ENCODE measurements at regions not wholly inside any gene's neighbourhood (a gene's known extent, or its start where the extent isn't known, plus 50 kb on each side); places are given as distances from the start of the nearest gene placed in this dataset.

- TF ChIP-seq CTCF (tag by site-specific recombination; IDR thresholded peaks at IDR 0.05), result no peak
- no peak for TF ChIP-seq ZNF513 (tag by site-specific recombination; IDR thresholded peaks at IDR 0.05)
- no peak for TF ChIP-seq ZNF350 (tag by site-specific recombination; IDR thresholded peaks at IDR 0.05)
These were observed 987.7 kb upstream of the GRIA3 start for GRCh38 chrX:122196343-122196742.
